HEK293T (cell line): ENCODE measurements at regions not wholly inside any gene's neighbourhood (a gene's known extent, or its start where the extent isn't known, plus 50 kb on each side); places are given as distances from the start of the nearest gene placed in this dataset.
"Not testable (repeated sequence)": the region's sequence is repeated elsewhere in the genome, so short reads cannot be mapped to it uniquely, and the experiment has no call there.

Experiments
- FOXA1 ChIP-seq: fragments of 450-650 bp; IDR thresholded peaks from 2 replicates; pipeline ENCODE4 v1.6.1; 2016; ENCODE audit warnings: mild to moderate bottlenecking
- FOXK2 ChIP-seq: fragments of 450-650 bp; IDR thresholded peaks from 2 replicates; pipeline ENCODE4 v1.6.1; 2016; ENCODE audit warnings: mild to moderate bottlenecking
- FOXM1 ChIP-seq: fragments of 450-650 bp; IDR thresholded peaks from 2 replicates; pipeline ENCODE4 v1.6.1; 2017; ENCODE audit warnings: mild to moderate bottlenecking, borderline replicate concordance
- LEF1 ChIP-seq: fragments of 450-650 bp; IDR thresholded peaks from 2 replicates; pipeline ENCODE4 v1.6.1; 2017; ENCODE audit warnings: mild to moderate bottlenecking, borderline replicate concordance
- NFRKB ChIP-seq: fragments of 450-650 bp; IDR thresholded peaks from 2 replicates; pipeline ENCODE4 v1.6.1; 2016; ENCODE audit warnings: mild to moderate bottlenecking, moderate library complexity
- SP1 ChIP-seq: fragments of 450-650 bp; IDR thresholded peaks from 2 replicates; pipeline ENCODE4 v1.6.1; 2017
- ZNF384 ChIP-seq: fragments of 450-650 bp; IDR thresholded peaks from 2 replicates; pipeline ENCODE4 v1.6.1; 2016

DNA sequence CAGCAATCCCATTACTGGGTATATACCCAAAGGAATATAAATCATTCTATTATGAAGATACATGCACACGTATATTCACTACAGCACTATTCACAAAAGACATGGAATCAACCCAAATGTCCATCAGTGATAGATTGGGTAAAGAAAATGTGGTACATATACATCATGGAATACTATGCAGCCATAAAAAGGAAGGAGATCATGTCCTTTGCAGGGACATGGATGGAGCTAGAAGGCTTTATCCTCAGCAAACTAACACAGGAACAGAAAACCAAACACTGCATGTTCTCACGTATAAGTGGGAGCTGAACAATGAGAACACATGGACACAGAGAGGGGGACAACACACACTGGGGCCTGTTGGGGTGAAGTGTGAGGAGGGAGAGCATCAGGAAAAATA lies 139.9 kb upstream of the EXOC2 start:
- not testable (repeated sequence) for TF ChIP-seq ZNF384, NFRKB, FOXA1, FOXK2, LEF1, SP1, FOXM1
